ENCODE measurements at regions not wholly inside any gene's neighbourhood (a gene's known extent, or its start where the extent isn't known, plus 50 kb on each side); places are given as distances from the start of the nearest gene placed in this dataset.
"Not testable (repeated sequence)": the region's sequence is repeated elsewhere in the genome, so short reads cannot be mapped to it uniquely, and the experiment has no call there.

- TF ChIP-seq, protein P1, sequence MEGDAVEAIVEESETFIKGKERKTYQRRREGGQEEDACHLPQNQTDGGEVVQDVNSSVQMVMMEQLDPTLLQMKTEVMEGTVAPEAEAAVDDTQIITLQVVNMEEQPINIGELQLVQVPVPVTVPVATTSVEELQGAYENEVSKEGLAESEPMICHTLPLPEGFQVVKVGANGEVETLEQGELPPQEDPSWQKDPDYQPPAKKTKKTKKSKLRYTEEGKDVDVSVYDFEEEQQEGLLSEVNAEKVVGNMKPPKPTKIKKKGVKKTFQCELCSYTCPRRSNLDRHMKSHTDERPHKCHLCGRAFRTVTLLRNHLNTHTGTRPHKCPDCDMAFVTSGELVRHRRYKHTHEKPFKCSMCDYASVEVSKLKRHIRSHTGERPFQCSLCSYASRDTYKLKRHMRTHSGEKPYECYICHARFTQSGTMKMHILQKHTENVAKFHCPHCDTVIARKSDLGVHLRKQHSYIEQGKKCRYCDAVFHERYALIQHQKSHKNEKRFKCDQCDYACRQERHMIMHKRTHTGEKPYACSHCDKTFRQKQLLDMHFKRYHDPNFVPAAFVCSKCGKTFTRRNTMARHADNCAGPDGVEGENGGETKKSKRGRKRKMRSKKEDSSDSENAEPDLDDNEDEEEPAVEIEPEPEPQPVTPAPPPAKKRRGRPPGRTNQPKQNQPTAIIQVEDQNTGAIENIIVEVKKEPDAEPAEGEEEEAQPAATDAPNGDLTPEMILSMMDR (conservative IDR thresholded peaks at IDR 0.05; ENCODE audit: low read depth, low read length), result peak; percentile 48
- peak; percentile 33 for DNase-seq (ENCODE audit: low read depth)
- no peak overlapping the region for H3K4me3 ChIP-seq (ENCODE audit: low read length)
Measured at GRCh38 chr1:187051618-187052232, 223.0 kb downstream of the PLA2G4A start.

- no peak for DNase-seq (ENCODE audit: low read depth)
- H3K4me3 ChIP-seq (ENCODE audit: low read length), result no peak overlapping the region
- TF ChIP-seq, protein P1 (conservative IDR thresholded peaks at IDR 0.05; ENCODE audit: low read depth, low read length), result no peak
Measured at GRCh38 chr1:187053876-187054275, 225.1 kb downstream of the PLA2G4A start.

GRCh38 chr1:187054862-187055757 lies 226.4 kb downstream of the PLA2G4A start:
- no peak overlapping the region for H3K4me3 ChIP-seq (ENCODE audit: low read length)
- DNase-seq (ENCODE audit: low read depth), result no peak
- TF ChIP-seq, protein P1 (conservative IDR thresholded peaks at IDR 0.05; ENCODE audit: low read depth, low read length), result no peak

- no peak overlapping the region for H3K4me3 ChIP-seq (ENCODE audit: low read length)
- TF ChIP-seq, protein P1 (conservative IDR thresholded peaks at IDR 0.05; ENCODE audit: low read depth, low read length), result no peak
- DNase-seq (ENCODE audit: low read depth), result no peak
Measured at GRCh38 chr1:187063271-187063670, 234.5 kb downstream of the PLA2G4A start.

DNA sequence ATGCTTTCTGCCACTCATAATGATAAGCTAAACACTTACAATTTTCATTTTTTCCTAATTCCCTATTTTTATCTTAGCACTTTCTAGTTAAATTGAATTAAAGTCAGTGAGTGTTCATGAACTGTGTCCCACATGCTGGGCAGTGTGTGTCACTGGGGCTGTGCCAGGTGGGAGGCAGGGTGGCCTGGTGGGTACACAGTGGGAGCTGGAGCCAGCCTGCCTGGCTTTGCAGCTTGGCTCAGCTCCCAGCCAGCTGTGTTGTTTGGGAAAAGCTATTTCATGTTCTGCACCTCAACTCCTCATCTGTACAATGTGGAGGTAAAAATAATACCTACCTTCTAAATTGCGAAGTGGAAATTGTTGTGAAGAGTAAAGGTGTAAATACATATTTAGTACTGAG lies 238.4 kb downstream of the PLA2G4A start:
- TF ChIP-seq, protein P1 (conservative IDR thresholded peaks at IDR 0.05; ENCODE audit: low read depth, low read length), result no peak
- no peak overlapping the region for H3K4me3 ChIP-seq (ENCODE audit: low read length)

DNA sequence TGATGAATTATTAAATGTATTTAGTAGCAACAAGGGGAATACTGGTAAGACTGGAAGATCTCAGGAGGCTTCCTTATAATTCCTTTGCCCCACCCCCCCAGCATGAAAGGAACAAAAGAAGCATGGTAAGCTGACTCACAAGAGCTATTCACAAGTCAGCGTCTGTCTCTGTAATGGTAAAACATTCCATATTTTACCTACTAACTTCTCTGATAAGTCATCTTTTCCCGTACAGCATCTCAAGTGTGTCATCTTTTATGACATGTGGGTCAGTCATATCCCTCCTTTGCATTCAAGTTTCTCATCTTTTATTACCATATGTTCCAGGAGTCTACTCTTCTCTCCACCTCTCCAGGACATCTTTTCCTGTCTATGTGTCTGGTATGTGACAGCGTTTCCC lies 241.3 kb downstream of the PLA2G4A start:
- H3K4me3 ChIP-seq (ENCODE audit: low read length), result no peak overlapping the region
- TF ChIP-seq, protein P1 (conservative IDR thresholded peaks at IDR 0.05; ENCODE audit: low read depth, low read length), result no peak
- no peak for DNase-seq (ENCODE audit: low read depth)

More for the DNA sequence above, 238.4 kb downstream of the PLA2G4A start:
- DNase-seq (ENCODE audit: low read depth), result no peak

GRCh38 chr1:187072262-187073034 lies 243.7 kb downstream of the PLA2G4A start:
- not testable (repeated sequence) for DNase-seq (ENCODE audit: low read depth); H3K4me3 ChIP-seq (ENCODE audit: low read length)

- DNase-seq (ENCODE audit: low read depth); H3K4me3 ChIP-seq (ENCODE audit: low read length): not testable (repeated sequence)
Measured at GRCh38 chr1:187073035-187073560, 244.3 kb downstream of the PLA2G4A start.

DNA sequence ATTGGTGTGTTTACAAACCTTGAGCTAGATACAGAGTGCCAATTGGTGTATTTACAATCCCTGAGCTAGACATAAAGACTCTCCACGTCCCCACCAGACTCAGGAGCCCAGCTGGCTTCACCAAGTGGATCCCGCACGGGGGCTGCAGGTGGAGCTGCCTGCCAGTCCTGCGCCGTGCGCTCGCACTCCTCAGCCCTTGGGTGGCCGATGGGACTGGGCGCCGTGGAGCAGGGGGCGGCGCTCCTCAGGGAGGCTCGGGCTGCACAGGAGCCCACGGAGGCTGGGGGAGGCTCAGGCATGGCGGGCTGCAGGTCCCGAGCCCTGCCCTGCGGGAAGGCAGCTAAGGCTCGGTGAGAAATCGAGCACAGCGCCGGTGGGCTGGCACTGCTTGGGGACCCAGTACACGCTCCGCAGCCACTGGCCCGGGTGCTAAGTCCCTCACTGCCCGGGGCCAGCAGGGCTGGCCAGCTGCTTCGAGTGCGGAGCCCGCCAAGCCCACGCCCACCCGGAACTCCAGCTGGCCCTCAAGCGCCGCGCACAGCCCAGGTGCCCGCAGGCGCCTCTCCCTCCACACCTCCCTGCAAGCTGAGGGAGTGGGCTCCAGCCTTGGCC lies 245.0 kb downstream of the PLA2G4A start:
- not testable (repeated sequence) for DNase-seq (ENCODE audit: low read depth); H3K4me3 ChIP-seq (ENCODE audit: low read length)

Data from retinal pigment epithelial cell (primary cell).